Hepatocyte (in vitro differentiated cells): ENCODE measurements at regions not wholly inside any gene's neighbourhood (a gene's known extent, or its start where the extent isn't known, plus 50 kb on each side); places are given as distances from the start of the nearest gene placed in this dataset.

ENCODE experiments used
- EZH2 ChIP-seq: fragments of 200-600 bp; sonication (generic); IDR thresholded peaks from 2 replicates; pipeline ENCODE4 v1.6.1; 2016; ENCODE audit warnings: antibody characterized with exemption, mild to moderate bottlenecking, borderline replicate concordance
- TF ChIP-seq, protein P1 (sequence below): fragments of 200-600 bp; sonication (generic); IDR thresholded peaks from 2 replicates; pipeline ENCODE4 v1.5.1; 2016; ENCODE audit warnings: antibody characterized with exemption, mild to moderate bottlenecking; ENCODE audit not compliant: poor library complexity

DNA sequence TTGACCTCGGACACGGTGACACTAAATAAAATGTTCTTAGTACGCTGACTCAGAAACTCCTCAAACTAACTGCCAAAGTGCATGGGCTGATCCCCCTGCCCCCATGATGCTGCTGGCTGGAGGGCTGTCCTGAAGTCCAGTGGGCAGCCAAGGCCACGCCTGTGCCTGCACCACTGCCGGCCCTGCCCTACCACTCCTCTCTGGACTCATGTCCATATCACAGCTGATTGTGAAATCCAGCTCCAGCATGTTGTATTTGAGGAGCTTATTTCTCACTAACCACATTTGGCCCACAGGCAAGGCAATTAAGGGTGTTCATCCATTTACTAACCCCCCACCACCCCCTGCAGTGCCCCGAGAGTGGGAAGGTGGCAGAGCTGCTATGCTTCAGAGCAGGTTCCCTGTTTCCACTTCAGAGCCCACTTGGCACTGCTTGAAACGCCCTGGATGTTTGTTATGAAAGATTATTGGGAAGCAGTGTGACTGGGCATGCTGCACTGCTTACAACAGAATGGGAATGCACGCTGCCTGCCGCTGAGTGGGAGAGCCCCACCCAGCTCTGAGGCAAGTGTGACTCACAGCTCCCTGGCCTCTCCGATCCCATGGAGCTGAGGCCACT, 114.0 kb downstream of the UQCRFS1 start:
- TF ChIP-seq, protein P1, sequence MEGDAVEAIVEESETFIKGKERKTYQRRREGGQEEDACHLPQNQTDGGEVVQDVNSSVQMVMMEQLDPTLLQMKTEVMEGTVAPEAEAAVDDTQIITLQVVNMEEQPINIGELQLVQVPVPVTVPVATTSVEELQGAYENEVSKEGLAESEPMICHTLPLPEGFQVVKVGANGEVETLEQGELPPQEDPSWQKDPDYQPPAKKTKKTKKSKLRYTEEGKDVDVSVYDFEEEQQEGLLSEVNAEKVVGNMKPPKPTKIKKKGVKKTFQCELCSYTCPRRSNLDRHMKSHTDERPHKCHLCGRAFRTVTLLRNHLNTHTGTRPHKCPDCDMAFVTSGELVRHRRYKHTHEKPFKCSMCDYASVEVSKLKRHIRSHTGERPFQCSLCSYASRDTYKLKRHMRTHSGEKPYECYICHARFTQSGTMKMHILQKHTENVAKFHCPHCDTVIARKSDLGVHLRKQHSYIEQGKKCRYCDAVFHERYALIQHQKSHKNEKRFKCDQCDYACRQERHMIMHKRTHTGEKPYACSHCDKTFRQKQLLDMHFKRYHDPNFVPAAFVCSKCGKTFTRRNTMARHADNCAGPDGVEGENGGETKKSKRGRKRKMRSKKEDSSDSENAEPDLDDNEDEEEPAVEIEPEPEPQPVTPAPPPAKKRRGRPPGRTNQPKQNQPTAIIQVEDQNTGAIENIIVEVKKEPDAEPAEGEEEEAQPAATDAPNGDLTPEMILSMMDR: no peak
- TF ChIP-seq EZH2: no peak
